ENCODE measurements at regions not wholly inside any gene's neighbourhood (a gene's known extent, or its start where the extent isn't known, plus 50 kb on each side); places are given as distances from the start of the nearest gene placed in this dataset.
"Not testable (repeated sequence)": the region's sequence is repeated elsewhere in the genome, so short reads cannot be mapped to it uniquely, and the experiment has no call there.

GRCh38 chr3:107942951-107943749 is 147.7 kb downstream of the CD47 start:
- no peak for DNase-seq (ENCODE audit: low read depth in 2 of 2)

- DNase-seq (ENCODE audit: low read depth in 2 of 2) = no peak
Observed at GRCh38 chr3:107942244-107942643, 148.6 kb downstream of the CD47 start.

- no peak for DNase-seq (ENCODE audit: low read depth in 2 of 2)
Observed at GRCh38 chr3:107939691-107940442, 151.0 kb downstream of the CD47 start.

GRCh38 chr3:107938143-107938542 is 152.7 kb downstream of the CD47 start:
- DNase-seq (ENCODE audit: low read depth in 2 of 2) = no peak

GRCh38 chr3:107934808-107935207 is 156.0 kb downstream of the CD47 start:
- no peak for DNase-seq (ENCODE audit: low read depth in 2 of 2)

- DNase-seq (ENCODE audit: low read depth in 2 of 2) = no peak
Observed at GRCh38 chr3:107933450-107933849, 157.4 kb downstream of the CD47 start.

GRCh38 chr3:107931326-107931725 is 159.5 kb downstream of the CD47 start:
- no peak for DNase-seq (ENCODE audit: low read depth in 2 of 2)

GRCh38 chr3:107929088-107929487 is 161.7 kb downstream of the CD47 start:
- no peak for DNase-seq (ENCODE audit: low read depth in 2 of 2)

GRCh38 chr3:107928084-107928445 is 162.8 kb downstream of the CD47 start:
- DNase-seq (ENCODE audit: low read depth in 2 of 2) = no peak

GRCh38 chr3:107927361-107928083 is 163.3 kb downstream of the CD47 start:
- DNase-seq (ENCODE audit: low read depth in 2 of 2) = no peak

- no peak for DNase-seq (ENCODE audit: low read depth in 2 of 2)
Observed at GRCh38 chr3:107925851-107926250, 165.0 kb downstream of the CD47 start.

- no peak for DNase-seq (ENCODE audit: low read depth in 2 of 2)
Observed at GRCh38 chr3:107921038-107921437, 169.8 kb downstream of the CD47 start.

- DNase-seq (ENCODE audit: low read depth in 2 of 2) = no peak
Observed at GRCh38 chr3:107920538-107920937, 170.3 kb downstream of the CD47 start.

GRCh38 chr3:107919239-107919638 is 171.6 kb downstream of the CD47 start:
- DNase-seq (ENCODE audit: low read depth in 2 of 2) = no peak

- no peak for DNase-seq (ENCODE audit: low read depth in 2 of 2)
Observed at GRCh38 chr3:107916171-107916570, 174.7 kb downstream of the CD47 start.

GRCh38 chr3:107915706-107916105 is 175.1 kb downstream of the CD47 start:
- no peak for DNase-seq (ENCODE audit: low read depth in 2 of 2)

GRCh38 chr3:107913701-107914100 is 177.1 kb downstream of the CD47 start:
- no peak for DNase-seq (ENCODE audit: low read depth in 2 of 2)

GRCh38 chr3:107911337-107912000 is 179.4 kb downstream of the CD47 start:
- no peak for DNase-seq (ENCODE audit: low read depth in 2 of 2)

- no peak for DNase-seq (ENCODE audit: low read depth in 2 of 2)
Observed at GRCh38 chr3:107910713-107911259, 180.0 kb downstream of the CD47 start.

GRCh38 chr3:107909583-107909982 is 181.2 kb downstream of the CD47 start:
- DNase-seq (ENCODE audit: low read depth in 2 of 2) = not testable (repeated sequence)

- no peak for DNase-seq (ENCODE audit: low read depth in 2 of 2)
Observed at GRCh38 chr3:107907996-107908395, 182.8 kb downstream of the CD47 start.

All from fibroblast of skin of left biceps (primary cell).